ENCODE measurements at regions not wholly inside any gene's neighbourhood (a gene's known extent, or its start where the extent isn't known, plus 50 kb on each side); places are given as distances from the start of the nearest gene placed in this dataset.

DNA sequence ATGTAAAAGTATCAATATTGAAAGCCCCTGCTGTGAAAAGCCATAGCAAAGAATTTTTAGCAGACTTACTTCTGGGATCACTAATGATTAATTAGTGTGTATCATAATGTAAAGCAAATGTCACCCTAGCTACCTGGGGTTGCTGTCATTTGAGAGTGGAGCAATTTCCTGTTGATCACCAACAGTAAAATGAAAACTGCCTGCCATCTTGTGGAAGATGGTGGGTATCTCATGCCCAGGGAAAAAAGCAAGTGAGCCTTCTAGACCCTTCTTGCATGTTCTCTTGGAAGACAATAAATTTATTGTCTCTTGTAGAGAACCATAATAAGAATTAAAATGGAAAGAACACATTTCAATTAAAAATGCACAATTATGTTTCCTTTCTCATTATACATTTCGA lies 360.2 kb downstream of the ZIC3 start:
- TF ChIP-seq, protein P1, sequence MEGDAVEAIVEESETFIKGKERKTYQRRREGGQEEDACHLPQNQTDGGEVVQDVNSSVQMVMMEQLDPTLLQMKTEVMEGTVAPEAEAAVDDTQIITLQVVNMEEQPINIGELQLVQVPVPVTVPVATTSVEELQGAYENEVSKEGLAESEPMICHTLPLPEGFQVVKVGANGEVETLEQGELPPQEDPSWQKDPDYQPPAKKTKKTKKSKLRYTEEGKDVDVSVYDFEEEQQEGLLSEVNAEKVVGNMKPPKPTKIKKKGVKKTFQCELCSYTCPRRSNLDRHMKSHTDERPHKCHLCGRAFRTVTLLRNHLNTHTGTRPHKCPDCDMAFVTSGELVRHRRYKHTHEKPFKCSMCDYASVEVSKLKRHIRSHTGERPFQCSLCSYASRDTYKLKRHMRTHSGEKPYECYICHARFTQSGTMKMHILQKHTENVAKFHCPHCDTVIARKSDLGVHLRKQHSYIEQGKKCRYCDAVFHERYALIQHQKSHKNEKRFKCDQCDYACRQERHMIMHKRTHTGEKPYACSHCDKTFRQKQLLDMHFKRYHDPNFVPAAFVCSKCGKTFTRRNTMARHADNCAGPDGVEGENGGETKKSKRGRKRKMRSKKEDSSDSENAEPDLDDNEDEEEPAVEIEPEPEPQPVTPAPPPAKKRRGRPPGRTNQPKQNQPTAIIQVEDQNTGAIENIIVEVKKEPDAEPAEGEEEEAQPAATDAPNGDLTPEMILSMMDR (IDR thresholded peaks at IDR 0.05): no peak
- TF ChIP-seq POLR2A (IDR thresholded peaks at IDR 0.05): no peak

Measured in breast epithelium (tissue), 3 donors.